Prostate gland (tissue), 2 donors: ENCODE measurements at regions not wholly inside any gene's neighbourhood (a gene's known extent, or its start where the extent isn't known, plus 50 kb on each side); places are given as distances from the start of the nearest gene placed in this dataset.

Experiments
- DNase-seq: peaks from one replicate; pipeline ENCODE4 v3.0.0-alpha.2; 2019; ENCODE audit warnings: low spot score
- H3K27ac ChIP-seq, 2 donors: fragments of 200-600 bp; sonication (generic); 2 replicates each; pipeline ENCODE4 v1.5.1; 2017 to 2019
- H3K27me3 ChIP-seq: fragments of 200-600 bp; sonication (generic); replicated peaks from 2 replicates; pipeline ENCODE4 v1.5.1; 2019; ENCODE audit not compliant: insufficient read depth
- H3K36me3 ChIP-seq, 2 donors: fragments of 200-600 bp; sonication (generic); 1 replicate in 1 of 2; 2 replicates in 1 of 2; pipeline versions ENCODE4 v1.5.1 to v1.8.1; 2017 to 2019
- H3K4me1 ChIP-seq: fragments of 200-600 bp; sonication (generic); replicated peaks from 2 replicates; pipeline ENCODE4 v1.5.1; 2019
- H3K4me3 ChIP-seq, 2 donors: fragments of 200-600 bp; sonication (generic); 2 replicates each; pipeline ENCODE4 v1.5.1; 2017 to 2019
- H3K9me3 ChIP-seq: fragments of 200-600 bp; sonication (generic); 2 replicates; pipeline ENCODE4 v1.5.1; 2017
- POLR2A ChIP-seq: fragments of 450-650 bp; IDR thresholded peaks from one replicate; pipeline ENCODE4 v1.6.1; 2016; ENCODE audit warnings: antibody characterized with exemption, mild to moderate bottlenecking
- POLR2AphosphoS5 ChIP-seq: sonication (generic); formaldehyde crosslinking; IDR thresholded peaks from one replicate; pipeline ENCODE4 v1.6.1; 2017; ENCODE audit warnings: antibody characterized with exemption
- WGBS: methylation state at CpG from one replicate; pipeline ENCODE4 v1.1.5; 2018; 5-methylcytosine and 5-hydroxymethylcytosine counted together
- intact Hi-C: fragments of 100-400 bp; cut with DNase I; formaldehyde crosslinking; loops from one replicate; pipeline ENCODE4 v1.14.2; 2022
- TF ChIP-seq, protein P1 (sequence below), 4 experiments: fragments of 200-600 bp in 2 of 4; fragments of 450-650 bp in 2 of 4; sonication (generic) in 2 of 4; IDR thresholded peaks; 1 replicate in 3 of 4; 2 replicates in 1 of 4; pipeline ENCODE4 v1.5.1; 2016 to 2019; ENCODE audit warnings: antibody characterized with exemption in 4 of 4, mild to moderate bottlenecking in 2 of 4, moderate library complexity in 2 of 4

DNA sequence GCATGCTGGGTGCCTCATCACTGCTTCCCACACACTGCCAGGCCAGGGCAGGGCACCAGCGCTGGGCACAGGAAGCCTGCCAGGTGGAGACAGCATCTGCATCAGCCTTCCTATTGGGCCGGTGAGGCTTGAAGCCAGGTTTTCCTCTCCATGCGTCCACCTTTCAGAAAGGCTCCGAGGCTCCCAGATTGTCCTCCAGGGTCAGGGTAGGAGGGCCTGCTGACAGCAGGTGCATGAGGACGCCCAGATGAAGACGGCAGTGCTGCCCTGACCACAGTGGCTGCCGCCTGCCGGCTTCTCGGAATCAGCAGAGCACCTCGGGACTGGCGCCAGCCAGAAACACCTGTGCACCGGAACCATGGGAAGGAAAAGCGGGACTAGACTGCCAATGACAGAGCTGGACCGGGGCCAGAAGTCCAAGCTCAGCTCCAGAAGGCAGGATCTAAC, 170.5 kb upstream of the CST7 start:
- intact Hi-C loops, result no loop called here
- Histone ChIP-seq H3K4me1 (no peaks in the 10 kb centered on the region), H3K27ac (no peak overlapping the region), H3K36me3 (no peaks in the 10 kb centered on the region), H3K27me3 (no peaks in the 10 kb centered on the region), H3K4me3 (no peak overlapping the region), H3K9me3 (no peaks in the 10 kb centered on the region)
- 63% methylated on average over 14 of the region's 14 CpGs for WGBS
- no peak for DNase-seq
- TF ChIP-seq POLR2A, result no peak
- no peak for TF ChIP-seq POLR2AphosphoS5
- TF ChIP-seq, protein P1, sequence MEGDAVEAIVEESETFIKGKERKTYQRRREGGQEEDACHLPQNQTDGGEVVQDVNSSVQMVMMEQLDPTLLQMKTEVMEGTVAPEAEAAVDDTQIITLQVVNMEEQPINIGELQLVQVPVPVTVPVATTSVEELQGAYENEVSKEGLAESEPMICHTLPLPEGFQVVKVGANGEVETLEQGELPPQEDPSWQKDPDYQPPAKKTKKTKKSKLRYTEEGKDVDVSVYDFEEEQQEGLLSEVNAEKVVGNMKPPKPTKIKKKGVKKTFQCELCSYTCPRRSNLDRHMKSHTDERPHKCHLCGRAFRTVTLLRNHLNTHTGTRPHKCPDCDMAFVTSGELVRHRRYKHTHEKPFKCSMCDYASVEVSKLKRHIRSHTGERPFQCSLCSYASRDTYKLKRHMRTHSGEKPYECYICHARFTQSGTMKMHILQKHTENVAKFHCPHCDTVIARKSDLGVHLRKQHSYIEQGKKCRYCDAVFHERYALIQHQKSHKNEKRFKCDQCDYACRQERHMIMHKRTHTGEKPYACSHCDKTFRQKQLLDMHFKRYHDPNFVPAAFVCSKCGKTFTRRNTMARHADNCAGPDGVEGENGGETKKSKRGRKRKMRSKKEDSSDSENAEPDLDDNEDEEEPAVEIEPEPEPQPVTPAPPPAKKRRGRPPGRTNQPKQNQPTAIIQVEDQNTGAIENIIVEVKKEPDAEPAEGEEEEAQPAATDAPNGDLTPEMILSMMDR (IDR thresholded peaks at IDR 0.05), result no peak

DNA sequence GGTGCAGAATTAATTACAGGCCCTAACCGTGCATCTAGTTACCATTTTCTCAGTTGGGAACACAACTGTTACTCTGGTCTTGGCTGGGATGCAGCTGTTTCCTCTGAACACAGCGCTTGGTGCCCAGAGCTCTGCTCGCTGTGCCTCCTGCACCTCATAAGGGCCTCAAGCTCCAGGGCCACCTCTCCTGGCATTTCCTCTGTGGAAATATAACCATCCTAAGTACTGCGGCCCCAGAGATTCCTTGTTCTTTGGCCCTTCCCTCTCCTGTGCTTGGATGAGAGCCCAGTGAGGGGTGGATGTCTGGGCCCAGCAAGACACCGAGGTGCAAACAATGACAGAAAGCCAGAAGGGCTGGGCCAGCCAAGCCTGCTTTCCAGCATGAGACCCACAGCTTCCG, 169.9 kb upstream of the CST7 start:
- no peak for DNase-seq
- 25% methylated on average over 6 of the region's 6 CpGs for WGBS
- TF ChIP-seq POLR2AphosphoS5 (no peak), POLR2A (no peak)
- TF ChIP-seq, protein P1 (IDR thresholded peaks at IDR 0.05), result no peak
- Histone ChIP-seq H3K9me3 (no peaks in the 10 kb centered on the region), H3K4me1 (no peaks in the 10 kb centered on the region), H3K36me3 (no peaks in the 10 kb centered on the region), H3K27me3 (no peaks in the 10 kb centered on the region), H3K4me3 (no peak overlapping the region), H3K27ac (no peak overlapping the region)
- intact Hi-C loops, result no loop called here

DNA sequence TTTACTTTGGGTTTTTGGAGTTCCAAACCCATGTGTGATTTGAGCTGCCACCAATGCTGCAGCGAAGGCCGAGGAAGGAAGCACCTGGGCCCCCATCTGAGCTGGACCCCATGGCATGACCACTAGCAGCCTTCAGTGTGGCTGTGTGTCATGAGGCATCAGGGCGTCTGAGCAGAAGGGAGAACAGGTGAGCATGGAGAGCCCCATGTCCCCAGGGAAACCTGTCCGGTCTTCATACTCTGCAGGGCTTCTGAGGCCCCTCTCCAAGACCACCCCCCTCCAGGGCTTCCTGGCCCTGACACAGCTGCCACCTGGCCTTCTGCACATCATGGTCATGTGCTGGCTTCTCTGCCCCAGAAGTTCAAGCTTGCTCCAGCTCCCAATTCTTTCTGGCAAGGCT, 169.1 kb upstream of the CST7 start:
- Histone ChIP-seq H3K9me3 (no peaks in the 10 kb centered on the region), H3K4me1 (no peaks in the 10 kb centered on the region), H3K27me3 (no peaks in the 10 kb centered on the region), H3K4me3 (no peak overlapping the region), H3K27ac (no peak overlapping the region), H3K36me3 (no peaks in the 10 kb centered on the region)
- DNase-seq, result no peak
- TF ChIP-seq POLR2AphosphoS5, result no peak
- TF ChIP-seq POLR2A, result no peak
- TF ChIP-seq, protein P1 (IDR thresholded peaks at IDR 0.05), result no peak
- WGBS, result 97% methylated on average over 4 of the region's 4 CpGs
- intact Hi-C loops, result no loop called here

DNA sequence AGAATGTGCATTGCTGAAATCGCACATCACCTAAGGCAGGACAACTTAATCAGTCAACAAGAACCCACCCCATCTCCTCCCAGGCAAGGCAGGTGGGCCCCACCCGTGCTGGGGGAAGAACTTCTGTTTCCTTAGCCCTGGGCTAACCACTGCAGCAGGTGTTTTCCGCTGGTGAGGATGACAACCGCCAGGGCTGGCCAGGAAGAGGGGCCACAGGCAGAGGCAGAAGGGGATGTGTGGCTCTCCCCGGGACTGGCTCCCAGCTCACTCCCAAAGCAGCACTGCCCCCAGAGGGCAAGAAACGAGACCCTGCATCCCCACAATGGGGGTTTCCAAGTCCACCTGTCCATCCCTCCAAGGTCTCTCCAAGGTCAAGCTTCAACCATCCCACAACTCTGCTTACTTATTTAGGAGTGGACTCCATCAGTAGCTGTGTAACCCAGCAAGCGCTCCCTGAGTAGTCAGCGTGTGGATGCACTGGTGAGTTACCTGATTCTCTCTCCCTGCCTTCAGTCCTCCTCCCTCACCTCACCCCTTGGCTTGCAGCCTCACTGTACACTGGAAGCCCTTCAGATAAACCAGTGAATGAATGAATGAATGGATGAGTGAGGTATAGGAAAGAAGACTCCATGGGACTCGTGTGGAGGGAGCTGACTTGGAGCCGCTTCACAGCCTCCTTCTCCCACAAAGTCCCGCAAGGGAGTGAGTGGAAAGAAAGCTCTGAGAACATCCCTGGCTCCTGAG, 168.2 kb upstream of the CST7 start:
- intact Hi-C loops, result no loop called here
- WGBS, result 80% methylated on average over 11 of the region's 11 CpGs

More for the DNA sequence above, 168.2 kb upstream of the CST7 start:
- H3K27me3 ChIP-seq, result no peaks in the 10 kb centered on the region
- DNase-seq, result no peak
- no peak overlapping the region for H3K4me3 ChIP-seq
- no peaks in the 10 kb centered on the region for H3K36me3 ChIP-seq
- no peaks in the 10 kb centered on the region for H3K4me1 ChIP-seq
- H3K9me3 ChIP-seq, result no peaks in the 10 kb centered on the region
- TF ChIP-seq POLR2AphosphoS5 (no peak), POLR2A (no peak)
- TF ChIP-seq, protein P1 (IDR thresholded peaks at IDR 0.05), result no peak
- no peak overlapping the region for H3K27ac ChIP-seq
